ENCODE measurements at regions not wholly inside any gene's neighbourhood (a gene's known extent, or its start where the extent isn't known, plus 50 kb on each side); places are given as distances from the start of the nearest gene placed in this dataset.

DNA sequence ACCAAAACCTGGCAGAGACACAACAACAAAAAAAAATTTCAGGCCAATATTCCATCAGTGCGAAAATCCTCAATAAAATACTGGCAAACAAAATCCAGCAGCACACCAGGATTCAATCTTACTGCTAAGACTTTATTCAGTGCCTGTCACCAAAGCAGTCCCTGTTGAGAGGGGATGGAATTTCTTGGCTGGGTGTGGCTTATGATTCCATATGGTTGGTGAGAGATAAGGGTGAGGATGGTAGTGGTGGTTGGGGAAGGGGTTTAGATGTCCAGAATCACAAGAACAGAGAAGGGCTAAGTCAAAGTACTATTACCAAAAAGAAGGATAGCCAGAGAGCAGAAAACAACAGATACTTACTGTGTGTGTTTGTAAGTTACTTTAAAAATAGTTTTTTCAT lies 152.8 kb upstream of the SLC35B3 start (continued):
- TF ChIP-seq, protein P1, sequence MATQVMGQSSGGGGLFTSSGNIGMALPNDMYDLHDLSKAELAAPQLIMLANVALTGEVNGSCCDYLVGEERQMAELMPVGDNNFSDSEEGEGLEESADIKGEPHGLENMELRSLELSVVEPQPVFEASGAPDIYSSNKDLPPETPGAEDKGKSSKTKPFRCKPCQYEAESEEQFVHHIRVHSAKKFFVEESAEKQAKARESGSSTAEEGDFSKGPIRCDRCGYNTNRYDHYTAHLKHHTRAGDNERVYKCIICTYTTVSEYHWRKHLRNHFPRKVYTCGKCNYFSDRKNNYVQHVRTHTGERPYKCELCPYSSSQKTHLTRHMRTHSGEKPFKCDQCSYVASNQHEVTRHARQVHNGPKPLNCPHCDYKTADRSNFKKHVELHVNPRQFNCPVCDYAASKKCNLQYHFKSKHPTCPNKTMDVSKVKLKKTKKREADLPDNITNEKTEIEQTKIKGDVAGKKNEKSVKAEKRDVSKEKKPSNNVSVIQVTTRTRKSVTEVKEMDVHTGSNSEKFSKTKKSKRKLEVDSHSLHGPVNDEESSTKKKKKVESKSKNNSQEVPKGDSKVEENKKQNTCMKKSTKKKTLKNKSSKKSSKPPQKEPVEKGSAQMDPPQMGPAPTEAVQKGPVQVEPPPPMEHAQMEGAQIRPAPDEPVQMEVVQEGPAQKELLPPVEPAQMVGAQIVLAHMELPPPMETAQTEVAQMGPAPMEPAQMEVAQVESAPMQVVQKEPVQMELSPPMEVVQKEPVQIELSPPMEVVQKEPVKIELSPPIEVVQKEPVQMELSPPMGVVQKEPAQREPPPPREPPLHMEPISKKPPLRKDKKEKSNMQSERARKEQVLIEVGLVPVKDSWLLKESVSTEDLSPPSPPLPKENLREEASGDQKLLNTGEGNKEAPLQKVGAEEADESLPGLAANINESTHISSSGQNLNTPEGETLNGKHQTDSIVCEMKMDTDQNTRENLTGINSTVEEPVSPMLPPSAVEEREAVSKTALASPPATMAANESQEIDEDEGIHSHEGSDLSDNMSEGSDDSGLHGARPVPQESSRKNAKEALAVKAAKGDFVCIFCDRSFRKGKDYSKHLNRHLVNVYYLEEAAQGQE (IDR thresholded peaks at IDR 0.05; ENCODE audit: low read depth), result no peak
- no peak for TF ChIP-seq SRF (IDR thresholded peaks at IDR 0.05; ENCODE audit: low read depth)
- no peak for TF ChIP-seq POLR2AphosphoS5 (IDR thresholded peaks at IDR 0.05; ENCODE audit: low read depth, low read length)

DNA sequence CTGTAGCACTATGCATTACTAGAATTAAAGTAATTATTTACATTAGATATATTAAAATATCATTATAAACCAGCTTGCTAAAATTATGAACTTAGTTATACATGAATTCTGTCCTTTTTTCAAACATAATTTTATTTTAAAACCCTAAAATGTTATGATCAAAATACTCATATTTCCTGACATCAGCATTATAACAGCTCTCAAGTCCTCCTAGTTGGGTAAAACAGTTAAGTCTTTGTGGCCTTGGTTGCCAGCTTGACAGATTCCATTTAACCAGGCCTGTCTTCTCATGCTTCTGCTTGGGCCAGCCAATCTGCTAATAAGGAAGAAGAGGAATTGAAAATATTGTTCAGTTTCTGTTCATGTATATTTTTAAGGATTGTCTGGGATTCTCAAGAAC lies 147.9 kb upstream of the SLC35B3 start:
- DNase-seq (ENCODE audit: low read depth, low spot score) (no peak), ATAC-seq (no peak)
- RAD21 ChIA-PET (ENCODE audit: low non-redundant PET in 1 of 2, low total read pairs in 2 of 2, uncharacterized antibody in 2 of 2, unreplicated experiment in 2 of 2), result no interaction called here
- no peak overlapping the region for H3K9ac ChIP-seq (ENCODE audit: low read length)
- no peaks in the 10 kb centered on the region for H4K20me1 ChIP-seq (ENCODE audit: insufficient read depth)
- H3K36me3 ChIP-seq (ENCODE audit: control insufficient read depth in 1 of 2, insufficient read depth in 2 of 2, low read length in 2 of 2), result no peaks in the 10 kb centered on the region
- H3K4me3 ChIP-seq (replicated peaks in 1 of 2; ENCODE audit: low read depth in 1 of 2, low read length in 2 of 2), result no peak overlapping the region
- BruUV-seq (replicated peaks), result no TSS peak
- no peak overlapping the region for H2AFZ ChIP-seq (ENCODE audit: low read depth, low read length, poor library complexity, severe bottlenecking)
- POLR2A ChIA-PET, result no interaction called here
- H3K9me2 ChIP-seq (ENCODE audit: insufficient read depth), result no peaks in the 10 kb centered on the region
- H3K4me1 ChIP-seq (ENCODE audit: control insufficient read depth in 1 of 2, insufficient read depth in 2 of 2, low read length in 2 of 2), result no peaks in the 10 kb centered on the region
- no peak for TF ChIP-seq EZH2phosphoT487 (IDR thresholded peaks at IDR 0.05; ENCODE audit: borderline replicate concordance)
- TF ChIP-seq POLR2A (IDR thresholded peaks at IDR 0.05; ENCODE audit: borderline replicate concordance, extremely low read depth, insufficient read depth, insufficient read length), result no peak
- no peak for TF ChIP-seq POLR2AphosphoS5 (IDR thresholded peaks at IDR 0.05; ENCODE audit: low read depth, low read length)
- TF ChIP-seq SRF (IDR thresholded peaks at IDR 0.05; ENCODE audit: low read depth), result no peak
- TF ChIP-seq FOSL1 (IDR thresholded peaks at IDR 0.05; ENCODE audit: low read depth), result no peak
- TF ChIP-seq RAD21 (IDR thresholded peaks at IDR 0.05; ENCODE audit: low read depth), result no peak
- TF ChIP-seq JUND (IDR thresholded peaks at IDR 0.05), result no peak
- TF ChIP-seq, protein P2, sequence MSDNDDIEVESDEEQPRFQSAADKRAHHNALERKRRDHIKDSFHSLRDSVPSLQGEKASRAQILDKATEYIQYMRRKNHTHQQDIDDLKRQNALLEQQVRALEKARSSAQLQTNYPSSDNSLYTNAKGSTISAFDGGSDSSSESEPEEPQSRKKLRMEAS (IDR thresholded peaks at IDR 0.05), result no peak
- TF ChIP-seq YY1 (IDR thresholded peaks at IDR 0.05; ENCODE audit: extremely low read depth, insufficient replicate concordance, low read depth, low read length), result no peak
- no peak for TF ChIP-seq SP1 (IDR thresholded peaks at IDR 0.05; ENCODE audit: low read depth)
- no peak for TF ChIP-seq TCF7L2 (IDR thresholded peaks at IDR 0.05; ENCODE audit: borderline replicate concordance, extremely low read depth, insufficient read depth, insufficient read length)
- no peak for TF ChIP-seq ELF1 (IDR thresholded peaks at IDR 0.05; ENCODE audit: borderline replicate concordance, low read depth)
- TF ChIP-seq SIN3A (IDR thresholded peaks at IDR 0.05; ENCODE audit: low read depth), result no peak
- TF ChIP-seq CBX3 (IDR thresholded peaks at IDR 0.05; ENCODE audit: low read depth), result no peak
- TF ChIP-seq CEBPB (IDR thresholded peaks at IDR 0.05; ENCODE audit: low read depth), result no peak
- CTCF ChIA-PET, result no interaction called here
- H3K27me3 ChIP-seq (ENCODE audit: insufficient read depth, low read length), result no peaks in the 10 kb centered on the region
- no peak overlapping the region for H3K4me2 ChIP-seq (ENCODE audit: low read length)
- no peak overlapping the region for H3K27ac ChIP-seq (ENCODE audit: low read depth, low read length)
- intact Hi-C loops (cut with micrococcal nuclease), result no loop called here
- no peaks in the 10 kb centered on the region for H3K9me3 ChIP-seq (ENCODE audit: control insufficient read depth in 1 of 2, insufficient read depth in 1 of 2, low read depth in 1 of 2, low read length in 2 of 2)
- no peaks in the 10 kb centered on the region for H3K79me2 ChIP-seq (ENCODE audit: insufficient read depth, low read length)
